ENCODE measurements at regions not wholly inside any gene's neighbourhood (a gene's known extent, or its start where the extent isn't known, plus 50 kb on each side); places are given as distances from the start of the nearest gene placed in this dataset.

GRCh38 chr13:57375876-57376275 lies 208.9 kb downstream of the PRR20E start:
- Mint-ChIP-seq H3K27ac (ENCODE audit: unreplicated experiment) (no peak overlapping the region), H3K9me3 (ENCODE audit: low read depth) (no peaks in the 10 kb centered on the region), H3K36me3 (ENCODE audit: low read depth) (no peaks in the 10 kb centered on the region), H3K27me3 (ENCODE audit: low read depth) (no peaks in the 10 kb centered on the region), H3K4me1 (ENCODE audit: low read depth) (no peaks in the 10 kb centered on the region), H3K4me3 (ENCODE audit: unreplicated experiment) (no peak overlapping the region)
- TF ChIP-seq, protein P1, sequence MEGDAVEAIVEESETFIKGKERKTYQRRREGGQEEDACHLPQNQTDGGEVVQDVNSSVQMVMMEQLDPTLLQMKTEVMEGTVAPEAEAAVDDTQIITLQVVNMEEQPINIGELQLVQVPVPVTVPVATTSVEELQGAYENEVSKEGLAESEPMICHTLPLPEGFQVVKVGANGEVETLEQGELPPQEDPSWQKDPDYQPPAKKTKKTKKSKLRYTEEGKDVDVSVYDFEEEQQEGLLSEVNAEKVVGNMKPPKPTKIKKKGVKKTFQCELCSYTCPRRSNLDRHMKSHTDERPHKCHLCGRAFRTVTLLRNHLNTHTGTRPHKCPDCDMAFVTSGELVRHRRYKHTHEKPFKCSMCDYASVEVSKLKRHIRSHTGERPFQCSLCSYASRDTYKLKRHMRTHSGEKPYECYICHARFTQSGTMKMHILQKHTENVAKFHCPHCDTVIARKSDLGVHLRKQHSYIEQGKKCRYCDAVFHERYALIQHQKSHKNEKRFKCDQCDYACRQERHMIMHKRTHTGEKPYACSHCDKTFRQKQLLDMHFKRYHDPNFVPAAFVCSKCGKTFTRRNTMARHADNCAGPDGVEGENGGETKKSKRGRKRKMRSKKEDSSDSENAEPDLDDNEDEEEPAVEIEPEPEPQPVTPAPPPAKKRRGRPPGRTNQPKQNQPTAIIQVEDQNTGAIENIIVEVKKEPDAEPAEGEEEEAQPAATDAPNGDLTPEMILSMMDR (IDR thresholded peaks at IDR 0.05), result no peak
- DNase-seq (ENCODE audit: low spot score), result no peak

DNA sequence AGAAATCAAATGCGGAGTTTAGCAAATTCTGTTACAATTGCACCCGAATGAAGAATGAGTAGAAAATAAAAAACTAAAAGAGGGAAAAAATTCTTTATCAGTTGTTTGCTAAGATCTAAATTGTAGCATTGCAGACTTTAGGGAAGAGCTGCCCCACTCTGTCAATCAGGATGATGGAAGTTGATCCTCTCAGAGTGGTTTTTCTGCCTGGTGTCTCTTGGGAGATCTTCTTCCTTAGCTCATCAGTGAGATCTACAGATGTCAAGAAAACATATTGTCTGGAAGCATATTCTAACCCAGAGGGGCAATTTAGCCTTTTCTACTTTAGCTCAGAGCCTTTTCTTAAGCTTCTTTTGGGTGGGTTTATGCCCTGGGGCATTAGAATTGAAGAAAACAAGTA lies 223.2 kb upstream of the PCDH17 start:
- no peak overlapping the region for H3K27ac Mint-ChIP-seq (ENCODE audit: unreplicated experiment)
- TF ChIP-seq, protein P1 (IDR thresholded peaks at IDR 0.05), result no peak
- no peaks in the 10 kb centered on the region for H3K27me3 Mint-ChIP-seq (ENCODE audit: low read depth)
- H3K4me3 Mint-ChIP-seq (ENCODE audit: unreplicated experiment), result no peak overlapping the region
- DNase-seq (ENCODE audit: low spot score), result no peak
- H3K9me3 Mint-ChIP-seq (ENCODE audit: low read depth), result peaks cover 3% of the 10 kb centered on the region
- no peaks in the 10 kb centered on the region for H3K36me3 Mint-ChIP-seq (ENCODE audit: low read depth)
- H3K4me1 Mint-ChIP-seq (ENCODE audit: low read depth), result no peaks in the 10 kb centered on the region

- H3K9me3 Mint-ChIP-seq (ENCODE audit: low read depth), result peaks cover 3% of the 10 kb centered on the region
These were observed 222.4 kb upstream of the PCDH17 start for GRCh38 chr13:57409121-57409520.

GRCh38 chr13:57409656-57410055 lies 221.9 kb upstream of the PCDH17 start:
- H3K4me3 Mint-ChIP-seq (ENCODE audit: unreplicated experiment), result no peak overlapping the region
- no peak overlapping the region for H3K27ac Mint-ChIP-seq (ENCODE audit: unreplicated experiment)
- TF ChIP-seq, protein P1 (IDR thresholded peaks at IDR 0.05), result no peak
- no peak for DNase-seq (ENCODE audit: low spot score)
- H3K4me1 Mint-ChIP-seq (ENCODE audit: low read depth), result no peaks in the 10 kb centered on the region
- H3K9me3 Mint-ChIP-seq (ENCODE audit: low read depth), result peaks cover 3% of the 10 kb centered on the region
- H3K36me3 Mint-ChIP-seq (ENCODE audit: low read depth), result no peaks in the 10 kb centered on the region
- no peaks in the 10 kb centered on the region for H3K27me3 Mint-ChIP-seq (ENCODE audit: low read depth)

More at GRCh38 chr13:57409121-57409520, 222.4 kb upstream of the PCDH17 start:
- DNase-seq (ENCODE audit: low spot score), result no peak
- H3K27ac Mint-ChIP-seq (ENCODE audit: unreplicated experiment), result no peak overlapping the region
- H3K4me3 Mint-ChIP-seq (ENCODE audit: unreplicated experiment), result no peak overlapping the region
- H3K27me3 Mint-ChIP-seq (ENCODE audit: low read depth), result no peaks in the 10 kb centered on the region
- no peaks in the 10 kb centered on the region for H3K36me3 Mint-ChIP-seq (ENCODE audit: low read depth)
- TF ChIP-seq, protein P1 (IDR thresholded peaks at IDR 0.05), result no peak
- H3K4me1 Mint-ChIP-seq (ENCODE audit: low read depth), result no peaks in the 10 kb centered on the region

DNA sequence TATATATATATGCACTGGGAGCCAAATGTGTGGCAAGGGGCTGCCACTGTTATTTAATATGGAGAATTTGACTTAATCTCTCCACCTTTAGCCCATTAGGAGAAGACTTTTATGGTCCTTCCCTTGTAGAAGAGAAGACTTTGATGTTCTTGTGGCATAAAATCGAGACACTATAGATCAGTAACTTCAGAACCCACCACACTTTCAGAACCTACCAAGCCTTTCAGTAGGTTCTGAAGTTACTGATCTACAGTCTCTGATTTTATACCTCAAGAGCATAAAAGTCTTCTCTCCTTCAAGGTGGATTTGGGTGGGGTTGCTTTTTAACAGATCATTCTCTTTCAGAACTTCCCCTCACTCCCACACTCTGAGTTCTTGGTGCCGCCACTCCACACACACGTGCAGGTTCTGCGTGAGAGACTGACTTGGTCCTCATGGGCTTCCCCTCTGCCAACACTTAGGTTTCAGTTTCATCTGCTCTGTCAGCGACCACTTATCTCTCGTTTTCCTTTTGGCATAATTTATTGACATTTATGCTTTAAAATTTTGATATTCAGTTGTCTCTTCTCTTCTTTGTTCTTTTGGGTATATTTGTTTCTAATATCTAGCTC lies 213.4 kb upstream of the PCDH17 start:
- no peaks in the 10 kb centered on the region for H3K36me3 Mint-ChIP-seq (ENCODE audit: low read depth)
- H3K27ac Mint-ChIP-seq (ENCODE audit: unreplicated experiment), result no peak overlapping the region
- peaks cover 9% of the 10 kb centered on the region for H3K27me3 Mint-ChIP-seq (ENCODE audit: low read depth)
- no peak overlapping the region for H3K4me3 Mint-ChIP-seq (ENCODE audit: unreplicated experiment)
- H3K4me1 Mint-ChIP-seq (ENCODE audit: low read depth), result no peaks in the 10 kb centered on the region
- H3K9me3 Mint-ChIP-seq (ENCODE audit: low read depth), result no peaks in the 10 kb centered on the region
- no peak for DNase-seq (ENCODE audit: low spot score)
- TF ChIP-seq, protein P1 (IDR thresholded peaks at IDR 0.05), result no peak
